GM19452 (cell line): ENCODE measurements at regions not wholly inside any gene's neighbourhood (a gene's known extent, or its start where the extent isn't known, plus 50 kb on each side); places are given as distances from the start of the nearest gene placed in this dataset.
"Not testable (repeated sequence)": the region's sequence is repeated elsewhere in the genome, so short reads cannot be mapped to it uniquely, and the experiment has no call there.

Experiments
- ATAC-seq: cut with Tn5 transposase; IDR thresholded peaks from one replicate; pipeline ENCODE4 v1.9.1; 2021; ENCODE audit not compliant: unreplicated experiment

- not testable (repeated sequence) for ATAC-seq
Measured at GRCh38 chr9:38944881-38945449, 225.0 kb upstream of the FAM240B start.

GRCh38 chr9:38940501-38940900, 220.6 kb upstream of the FAM240B start:
- not testable (repeated sequence) for ATAC-seq

GRCh38 chr9:38938637-38939036, 218.7 kb upstream of the FAM240B start:
- ATAC-seq = not testable (repeated sequence)

- not testable (repeated sequence) for ATAC-seq
Measured at GRCh38 chr9:38927970-38928369, 208.0 kb upstream of the FAM240B start.

- ATAC-seq = not testable (repeated sequence)
Measured at GRCh38 chr9:38926565-38926964, 206.6 kb upstream of the FAM240B start.

GRCh38 chr9:38921253-38921652, 201.3 kb upstream of the FAM240B start:
- not testable (repeated sequence) for ATAC-seq

- ATAC-seq = not testable (repeated sequence)
Measured at GRCh38 chr9:38910629-38911028, 190.7 kb upstream of the FAM240B start.

GRCh38 chr9:38904719-38905118, 184.8 kb upstream of the FAM240B start:
- ATAC-seq = not testable (repeated sequence)

- ATAC-seq = not testable (repeated sequence)
Measured at GRCh38 chr9:38901534-38902177, 181.7 kb upstream of the FAM240B start.

GRCh38 chr9:38896404-38896803, 176.5 kb upstream of the FAM240B start:
- not testable (repeated sequence) for ATAC-seq

GRCh38 chr9:38895227-38895626, 175.3 kb upstream of the FAM240B start:
- peak; percentile 66 for ATAC-seq

GRCh38 chr9:38892539-38893232, 172.8 kb upstream of the FAM240B start:
- not testable (repeated sequence) for ATAC-seq

- ATAC-seq = not testable (repeated sequence)
Measured at GRCh38 chr9:38886076-38886475, 166.1 kb upstream of the FAM240B start.

- not testable (repeated sequence) for ATAC-seq
Measured at GRCh38 chr9:38875616-38876015, 155.7 kb upstream of the FAM240B start.

- not testable (repeated sequence) for ATAC-seq
Measured at GRCh38 chr9:38871282-38871940, 151.5 kb upstream of the FAM240B start.

GRCh38 chr9:38859827-38860226, 139.9 kb upstream of the FAM240B start:
- ATAC-seq = not testable (repeated sequence)

- not testable (repeated sequence) for ATAC-seq
Measured at GRCh38 chr9:38848966-38849365, 129.0 kb upstream of the FAM240B start.

- not testable (repeated sequence) for ATAC-seq
Measured at GRCh38 chr9:38840213-38840612, 120.3 kb upstream of the FAM240B start.

- ATAC-seq = not testable (repeated sequence)
Measured at GRCh38 chr9:38833706-38834105, 113.8 kb upstream of the FAM240B start.

- not testable (repeated sequence) for ATAC-seq
Measured at GRCh38 chr9:38813855-38814254, 93.9 kb upstream of the FAM240B start.

- ATAC-seq = not testable (repeated sequence)
Measured at GRCh38 chr9:38807919-38808459, 88.1 kb upstream of the FAM240B start.
